ENCODE measurements at regions not wholly inside any gene's neighbourhood (a gene's known extent, or its start where the extent isn't known, plus 50 kb on each side); places are given as distances from the start of the nearest gene placed in this dataset.
"Not testable (repeated sequence)": the region's sequence is repeated elsewhere in the genome, so short reads cannot be mapped to it uniquely, and the experiment has no call there.

GRCh38 chr1:86640161-86640670, 64.2 kb upstream of the SH3GLB1 start:
- TF ChIP-seq, protein P1, sequence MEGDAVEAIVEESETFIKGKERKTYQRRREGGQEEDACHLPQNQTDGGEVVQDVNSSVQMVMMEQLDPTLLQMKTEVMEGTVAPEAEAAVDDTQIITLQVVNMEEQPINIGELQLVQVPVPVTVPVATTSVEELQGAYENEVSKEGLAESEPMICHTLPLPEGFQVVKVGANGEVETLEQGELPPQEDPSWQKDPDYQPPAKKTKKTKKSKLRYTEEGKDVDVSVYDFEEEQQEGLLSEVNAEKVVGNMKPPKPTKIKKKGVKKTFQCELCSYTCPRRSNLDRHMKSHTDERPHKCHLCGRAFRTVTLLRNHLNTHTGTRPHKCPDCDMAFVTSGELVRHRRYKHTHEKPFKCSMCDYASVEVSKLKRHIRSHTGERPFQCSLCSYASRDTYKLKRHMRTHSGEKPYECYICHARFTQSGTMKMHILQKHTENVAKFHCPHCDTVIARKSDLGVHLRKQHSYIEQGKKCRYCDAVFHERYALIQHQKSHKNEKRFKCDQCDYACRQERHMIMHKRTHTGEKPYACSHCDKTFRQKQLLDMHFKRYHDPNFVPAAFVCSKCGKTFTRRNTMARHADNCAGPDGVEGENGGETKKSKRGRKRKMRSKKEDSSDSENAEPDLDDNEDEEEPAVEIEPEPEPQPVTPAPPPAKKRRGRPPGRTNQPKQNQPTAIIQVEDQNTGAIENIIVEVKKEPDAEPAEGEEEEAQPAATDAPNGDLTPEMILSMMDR (conservative IDR thresholded peaks at IDR 0.05 in 1 of 2, IDR thresholded peaks at IDR 0.05 in 1 of 2; ENCODE audit: low read depth in 1 of 2, low read length in 2 of 2), result no peak
- TF ChIP-seq EZH2 (IDR thresholded peaks at IDR 0.05; ENCODE audit: low read length, missing control alignments), result no peak
- Histone ChIP-seq H3K4me1 (ENCODE audit: control insufficient read depth, extremely low read depth, insufficient read depth, low read length) (no peaks in the 10 kb centered on the region), H3K4me3 (replicated peaks in 1 of 4; ENCODE audit: control extremely low read depth in 1 of 4, insufficient read depth in 1 of 4, low read depth in 3 of 4, low read length in 4 of 4) (no peak overlapping the region), H3K9ac (ENCODE audit: insufficient read depth, low read length) (no peak overlapping the region), H3K9me3 (ENCODE audit: control insufficient read depth, insufficient read depth, low read depth, low read length) (no peaks in the 10 kb centered on the region), H4K20me1 (ENCODE audit: control insufficient read depth, extremely low read depth, insufficient read depth, low read length) (no peaks in the 10 kb centered on the region), H3K27ac (ENCODE audit: insufficient read depth, low read length) (no peak overlapping the region), H2AFZ (ENCODE audit: low read length) (no peak overlapping the region), H3K36me3 (ENCODE audit: control insufficient read depth, insufficient read depth, low read length) (no peaks in the 10 kb centered on the region), H3K4me2 (ENCODE audit: extremely low read depth, insufficient read depth, low read length) (no peak overlapping the region), H3K79me2 (ENCODE audit: control insufficient read depth, insufficient read depth, low read length) (no peaks in the 10 kb centered on the region), H3K27me3 (ENCODE audit: control insufficient read depth, insufficient read depth, low read length) (no peaks in the 10 kb centered on the region)
- DNase-seq (ENCODE audit: low read depth in 2 of 2), result no peak

DNA sequence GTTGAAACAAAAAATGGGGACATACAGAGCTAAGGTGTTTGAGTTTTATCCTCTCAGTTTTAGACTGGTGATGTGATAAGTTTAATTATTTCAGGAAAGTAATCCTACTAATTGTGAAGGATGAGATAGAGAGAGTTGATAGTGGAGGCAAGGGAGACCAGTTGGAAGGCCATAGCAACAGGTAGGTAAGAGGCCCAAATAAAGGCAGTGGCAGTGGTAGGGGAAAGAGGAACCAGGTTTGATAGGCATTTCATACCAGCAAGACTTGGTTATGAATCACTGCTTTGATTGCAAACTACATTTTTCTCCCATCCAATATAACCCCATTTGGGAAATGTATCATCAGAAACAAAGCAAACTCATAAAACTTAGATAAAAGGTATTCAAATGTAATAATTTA, 63.1 kb upstream of the SH3GLB1 start:
- Histone ChIP-seq H3K27ac (ENCODE audit: insufficient read depth, low read length) (no peak overlapping the region), H3K4me3 (replicated peaks in 1 of 4; ENCODE audit: control extremely low read depth in 1 of 4, insufficient read depth in 1 of 4, low read depth in 3 of 4, low read length in 4 of 4) (no peak overlapping the region), H3K9me3 (ENCODE audit: control insufficient read depth, insufficient read depth, low read depth, low read length) (no peaks in the 10 kb centered on the region), H3K4me1 (ENCODE audit: control insufficient read depth, extremely low read depth, insufficient read depth, low read length) (no peaks in the 10 kb centered on the region), H4K20me1 (ENCODE audit: control insufficient read depth, extremely low read depth, insufficient read depth, low read length) (no peaks in the 10 kb centered on the region), H3K36me3 (ENCODE audit: control insufficient read depth, insufficient read depth, low read length) (no peaks in the 10 kb centered on the region), H3K4me2 (ENCODE audit: extremely low read depth, insufficient read depth, low read length) (no peak overlapping the region), H3K79me2 (ENCODE audit: control insufficient read depth, insufficient read depth, low read length) (no peaks in the 10 kb centered on the region), H2AFZ (ENCODE audit: low read length) (no peak overlapping the region), H3K27me3 (ENCODE audit: control insufficient read depth, insufficient read depth, low read length) (no peaks in the 10 kb centered on the region), H3K9ac (ENCODE audit: insufficient read depth, low read length) (no peak overlapping the region)
- no peak for TF ChIP-seq EZH2 (IDR thresholded peaks at IDR 0.05; ENCODE audit: low read length, missing control alignments)
- TF ChIP-seq, protein P1 (conservative IDR thresholded peaks at IDR 0.05 in 1 of 2, IDR thresholded peaks at IDR 0.05 in 1 of 2; ENCODE audit: low read depth in 1 of 2, low read length in 2 of 2), result no peak
- DNase-seq (ENCODE audit: low read depth in 2 of 2), result no peak

DNA sequence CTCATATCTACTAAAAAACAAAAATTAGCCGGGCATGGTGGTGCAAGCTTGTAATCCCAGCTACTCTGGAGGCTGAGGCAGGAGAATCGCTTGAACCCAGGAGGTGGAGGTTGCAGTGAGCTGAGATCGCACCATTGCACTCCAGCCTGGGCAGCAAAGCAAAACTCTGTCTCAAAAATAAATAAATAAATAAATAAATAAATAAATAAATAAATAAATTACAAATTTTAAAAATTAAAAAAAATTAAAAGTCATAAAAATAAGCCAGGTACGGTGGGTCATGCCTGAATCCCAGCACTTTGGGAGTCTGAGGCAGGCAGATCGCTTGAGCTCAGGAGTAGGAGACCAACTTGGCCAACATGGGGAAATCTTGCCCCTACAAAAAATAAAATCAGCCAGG, 59.7 kb upstream of the SH3GLB1 start:
- H3K9ac ChIP-seq (ENCODE audit: insufficient read depth, low read length); H3K4me1 ChIP-seq (ENCODE audit: control insufficient read depth, extremely low read depth, insufficient read depth, low read length); H3K27me3 ChIP-seq (ENCODE audit: control insufficient read depth, insufficient read depth, low read length); DNase-seq (ENCODE audit: low read depth in 2 of 2); H3K36me3 ChIP-seq (ENCODE audit: control insufficient read depth, insufficient read depth, low read length); H3K4me2 ChIP-seq (ENCODE audit: extremely low read depth, insufficient read depth, low read length); H3K9me3 ChIP-seq (ENCODE audit: control insufficient read depth, insufficient read depth, low read depth, low read length); H4K20me1 ChIP-seq (ENCODE audit: control insufficient read depth, extremely low read depth, insufficient read depth, low read length); H3K4me3 ChIP-seq (replicated peaks in 1 of 4; ENCODE audit: control extremely low read depth in 1 of 4, insufficient read depth in 1 of 4, low read depth in 3 of 4, low read length in 4 of 4); H3K27ac ChIP-seq (ENCODE audit: insufficient read depth, low read length); H2AFZ ChIP-seq (ENCODE audit: low read length); H3K79me2 ChIP-seq (ENCODE audit: control insufficient read depth, insufficient read depth, low read length): not testable (repeated sequence)

All from fibroblast of lung (primary cell).